Liver (tissue), 8 donors: ENCODE measurements at regions not wholly inside any gene's neighbourhood (a gene's known extent, or its start where the extent isn't known, plus 50 kb on each side); places are given as distances from the start of the nearest gene placed in this dataset.

ENCODE experiments used
- DNase-seq: peaks from one replicate; pipeline ENCODE4 v3.0.0-alpha.2; 2017; ENCODE audit warnings: low spot score
- H3K27ac ChIP-seq, 2 donors: one replicate each; pipeline ENCODE4 v1.7.0; 2013; ENCODE audit warnings: inconsistent platforms in 2 of 2, low read length in 2 of 2, control low read depth in 1 of 2, low read depth in 1 of 2, mild to moderate bottlenecking in 1 of 2
- H3K27me3 ChIP-seq, 4 donors: one replicate each; pipeline versions ENCODE4 v1.6.1 to v1.7.0; 2013; ENCODE audit warnings: low read length in 3 of 4, inconsistent platforms in 1 of 4, mild to moderate bottlenecking in 1 of 4, moderate library complexity in 1 of 4; ENCODE audit not compliant: control insufficient read depth in 4 of 4, insufficient read depth in 4 of 4
- H3K36me3 ChIP-seq, 4 donors: one replicate each; pipeline versions ENCODE4 v1.6.1 to v1.7.0; 2013; ENCODE audit warnings: low read length in 3 of 4, mild to moderate bottlenecking in 3 of 4, low read depth in 1 of 4, moderate library complexity in 1 of 4; ENCODE audit not compliant: control insufficient read depth in 4 of 4, insufficient read depth in 3 of 4
- H3K4me1 ChIP-seq, 4 donors: one replicate each; pipeline versions ENCODE4 v1.6.1 to v1.7.0; 2013; ENCODE audit warnings: low read length in 3 of 4, mild to moderate bottlenecking in 3 of 4, moderate library complexity in 1 of 4; ENCODE audit not compliant: control insufficient read depth in 4 of 4, insufficient read depth in 4 of 4
- H3K4me3 ChIP-seq, 3 donors: one replicate each; pipeline versions ENCODE4 v1.6.1 to v1.7.0; 2013; ENCODE audit warnings: low read length in 3 of 3, control low read depth in 1 of 3, low read depth in 1 of 3, mild to moderate bottlenecking in 1 of 3
- H3K9ac ChIP-seq, 2 donors: one replicate each; pipeline ENCODE4 v1.7.0; 2013; ENCODE audit warnings: low read length in 2 of 2, mild to moderate bottlenecking in 2 of 2, moderate library complexity in 2 of 2, control low read depth in 1 of 2, low read depth in 1 of 2
- H3K9me3 ChIP-seq, 4 donors: one replicate each; pipeline versions ENCODE4 v1.6.1 to v1.7.0; 2013; ENCODE audit warnings: low read length in 3 of 4; ENCODE audit not compliant: control insufficient read depth in 4 of 4
- EGR1 ChIP-seq, 2 donors: IDR thresholded peaks; 2 replicates each; pipeline ENCODE4 v1.6.1; 2016 to 2018; ENCODE audit warnings: antibody characterized with exemption in 2 of 2, low read depth in 2 of 2
- FOXA1 ChIP-seq: IDR thresholded peaks from 2 replicates; pipeline ENCODE4 v1.6.1; 2016; ENCODE audit warnings: antibody characterized with exemption
- FOXA2 ChIP-seq: IDR thresholded peaks from 2 replicates; pipeline ENCODE4 v1.6.1; 2016; ENCODE audit warnings: antibody characterized with exemption
- GABPA ChIP-seq, 2 donors: IDR thresholded peaks in 1 of 2; conservative IDR thresholded peaks in 1 of 2; 2 replicates each; pipeline ENCODE4 v1.6.1; 2016; ENCODE audit warnings: antibody characterized with exemption in 2 of 2, mild to moderate bottlenecking in 1 of 2, moderate library complexity in 1 of 2
- HNF4G ChIP-seq: IDR thresholded peaks from 2 replicates; pipeline ENCODE4 v1.6.1; 2016; ENCODE audit warnings: antibody characterized with exemption
- JUND ChIP-seq, 2 donors: IDR thresholded peaks; 2 replicates each; pipeline ENCODE4 v1.6.1; 2016; ENCODE audit warnings: antibody characterized with exemption in 2 of 2
- MAX ChIP-seq: IDR thresholded peaks from 2 replicates; pipeline ENCODE4 v1.6.1; 2016; ENCODE audit warnings: antibody characterized with exemption
- NR2F2 ChIP-seq: IDR thresholded peaks from 2 replicates; pipeline ENCODE4 v1.6.1; 2016; ENCODE audit warnings: antibody characterized with exemption
- RAD21 ChIP-seq, 2 donors: IDR thresholded peaks; 2 replicates each; pipeline ENCODE4 v1.6.1; 2016; ENCODE audit warnings: antibody characterized with exemption in 2 of 2, mild to moderate bottlenecking in 2 of 2
- REST ChIP-seq: IDR thresholded peaks from 2 replicates; pipeline ENCODE4 v1.6.1; 2016; ENCODE audit warnings: antibody characterized with exemption, mild to moderate bottlenecking
- RXRA ChIP-seq, 2 donors: IDR thresholded peaks; 2 replicates each; pipeline ENCODE4 v1.6.1; 2017 to 2018; ENCODE audit warnings: antibody characterized with exemption in 2 of 2, mild to moderate bottlenecking in 1 of 2
- SP1 ChIP-seq: IDR thresholded peaks from 2 replicates; pipeline ENCODE4 v1.6.1; 2018; ENCODE audit warnings: antibody characterized with exemption, mild to moderate bottlenecking
- TAF1 ChIP-seq: conservative IDR thresholded peaks from 2 replicates; pipeline ENCODE4 v1.6.1; 2016; ENCODE audit warnings: antibody characterized with exemption, mild to moderate bottlenecking
- YY1 ChIP-seq: IDR thresholded peaks from 2 replicates; pipeline ENCODE4 v1.6.1; 2016; ENCODE audit warnings: antibody characterized with exemption, mild to moderate bottlenecking
- ZBTB33 ChIP-seq: IDR thresholded peaks from 2 replicates; pipeline ENCODE4 v1.6.1; 2016; ENCODE audit warnings: antibody characterized with exemption
- WGBS: extraction: QIAGEN DNeasy Blood & Tissue Kit; methylation state at CpG from one replicate; pipeline ENCODE4 v1.1.7; 2013; 5-methylcytosine and 5-hydroxymethylcytosine counted together
- TF ChIP-seq, protein P1 (sequence below): fragments of 150-350 bp; IDR thresholded peaks from 2 replicates; pipeline ENCODE4 v1.5.1; 2017; ENCODE audit warnings: improper control_type of control experiment, low read depth, low read length; ENCODE audit not compliant: missing input control
- TF ChIP-seq, protein P2 (sequence below): IDR thresholded peaks from 2 replicates; pipeline ENCODE4 v1.6.1; 2016; ENCODE audit warnings: antibody characterized with exemption
- donor health status: healthy.
- donor health status: healthy.
- donor health status: healthy.
- donor health status: healthy.
- donor health status: healthy.

- TF ChIP-seq, protein P1, sequence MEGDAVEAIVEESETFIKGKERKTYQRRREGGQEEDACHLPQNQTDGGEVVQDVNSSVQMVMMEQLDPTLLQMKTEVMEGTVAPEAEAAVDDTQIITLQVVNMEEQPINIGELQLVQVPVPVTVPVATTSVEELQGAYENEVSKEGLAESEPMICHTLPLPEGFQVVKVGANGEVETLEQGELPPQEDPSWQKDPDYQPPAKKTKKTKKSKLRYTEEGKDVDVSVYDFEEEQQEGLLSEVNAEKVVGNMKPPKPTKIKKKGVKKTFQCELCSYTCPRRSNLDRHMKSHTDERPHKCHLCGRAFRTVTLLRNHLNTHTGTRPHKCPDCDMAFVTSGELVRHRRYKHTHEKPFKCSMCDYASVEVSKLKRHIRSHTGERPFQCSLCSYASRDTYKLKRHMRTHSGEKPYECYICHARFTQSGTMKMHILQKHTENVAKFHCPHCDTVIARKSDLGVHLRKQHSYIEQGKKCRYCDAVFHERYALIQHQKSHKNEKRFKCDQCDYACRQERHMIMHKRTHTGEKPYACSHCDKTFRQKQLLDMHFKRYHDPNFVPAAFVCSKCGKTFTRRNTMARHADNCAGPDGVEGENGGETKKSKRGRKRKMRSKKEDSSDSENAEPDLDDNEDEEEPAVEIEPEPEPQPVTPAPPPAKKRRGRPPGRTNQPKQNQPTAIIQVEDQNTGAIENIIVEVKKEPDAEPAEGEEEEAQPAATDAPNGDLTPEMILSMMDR = no peak
- no peak for TF ChIP-seq JUND (IDR thresholded peaks at IDR 0.05)
- TF ChIP-seq, protein P2, sequence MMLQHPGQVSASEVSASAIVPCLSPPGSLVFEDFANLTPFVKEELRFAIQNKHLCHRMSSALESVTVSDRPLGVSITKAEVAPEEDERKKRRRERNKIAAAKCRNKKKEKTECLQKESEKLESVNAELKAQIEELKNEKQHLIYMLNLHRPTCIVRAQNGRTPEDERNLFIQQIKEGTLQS = no peak
- TF ChIP-seq FOXA2 = no peak
- TF ChIP-seq FOXA1 = no peak
- no peak for TF ChIP-seq ZBTB33
- no peak for TF ChIP-seq SP1
- no peak for TF ChIP-seq TAF1
These were observed 109.2 kb upstream of the RUNX3 start (continued) for GRCh38 chr1:25039229-25039628.

DNA sequence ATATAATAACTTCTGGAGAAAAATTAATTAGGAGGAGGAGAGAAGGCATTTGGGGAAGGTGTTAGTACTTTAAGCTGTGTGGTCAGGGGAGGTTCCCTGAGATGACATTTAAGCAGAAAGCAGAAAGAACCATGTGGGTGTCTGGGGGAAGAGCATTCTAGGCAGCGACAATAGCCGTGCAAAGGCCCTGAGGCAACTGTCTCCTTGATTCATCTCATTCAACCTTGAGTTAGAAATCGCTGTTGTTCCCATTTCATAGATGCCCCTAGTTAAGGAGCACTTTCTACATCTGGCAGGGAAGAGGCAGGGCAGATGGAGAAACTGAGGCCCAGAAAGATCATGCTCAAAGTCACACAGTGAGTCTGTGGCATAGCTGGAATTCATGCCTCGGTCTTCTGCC, 108.6 kb upstream of the RUNX3 start:
- H3K4me3 ChIP-seq = no peak overlapping the region
- 87% methylated on average over 4 of the region's 4 CpGs for WGBS
- TF ChIP-seq FOXA2 = no peak
- no peak for TF ChIP-seq GABPA (IDR thresholded peaks at IDR 0.05 in 1 of 2, conservative IDR thresholded peaks at IDR 0.05 in 1 of 2)
- TF ChIP-seq, protein P2 = no peak
- no peak for TF ChIP-seq TAF1
- TF ChIP-seq NR2F2 = no peak
- no peak for TF ChIP-seq EGR1 (IDR thresholded peaks at IDR 0.05; ENCODE audit: low read depth in 2 of 2)
- TF ChIP-seq YY1 = no peak
- no peak for TF ChIP-seq ZBTB33
- no peak for TF ChIP-seq JUND (IDR thresholded peaks at IDR 0.05)
- TF ChIP-seq HNF4G = no peak
- no peak for TF ChIP-seq SP1
- TF ChIP-seq RXRA (IDR thresholded peaks at IDR 0.05) = no peak
- TF ChIP-seq MAX = no peak
- TF ChIP-seq RAD21 (IDR thresholded peaks at IDR 0.05) = no peak
- TF ChIP-seq REST = no peak
- no peak overlapping the region for H3K9ac ChIP-seq
- no peak overlapping the region for H3K27ac ChIP-seq
- no peaks in the 10 kb centered on the region for H3K4me1 ChIP-seq
- no peaks in the 10 kb centered on the region for H3K27me3 ChIP-seq
- DNase-seq = no peak
- no peaks in the 10 kb centered on the region for H3K9me3 ChIP-seq
- H3K36me3 ChIP-seq = no peaks in the 10 kb centered on the region
